Left ventricle myocardium inferior (tissue), 1 donor: ENCODE measurements at regions not wholly inside any gene's neighbourhood (a gene's known extent, or its start where the extent isn't known, plus 50 kb on each side); places are given as distances from the start of the nearest gene placed in this dataset.
"Not testable (repeated sequence)": the region's sequence is repeated elsewhere in the genome, so short reads cannot be mapped to it uniquely, and the experiment has no call there.

ENCODE experiments used
- DNase-seq: peaks from one replicate; pipeline ENCODE4 v3.0.0-alpha.2; 2020
- H3K27ac ChIP-seq: fragments of 200-600 bp; replicated peaks from 2 replicates; pipeline ENCODE4 v1.8.0; 2021
- H3K27me3 ChIP-seq: fragments of 200-600 bp; 2 replicates; pipeline ENCODE4 v1.8.0; 2021; ENCODE audit warnings: low read depth
- H3K36me3 ChIP-seq: fragments of 200-600 bp; 2 replicates; pipeline ENCODE4 v1.8.0; 2021
- H3K4me1 ChIP-seq: fragments of 200-600 bp; 2 replicates; pipeline ENCODE4 v1.8.0; 2021
- H3K4me3 ChIP-seq: fragments of 200-600 bp; 2 replicates; pipeline ENCODE4 v1.8.0; 2021; ENCODE audit warnings: mild to moderate bottlenecking, moderate library complexity
- H3K9me3 ChIP-seq: fragments of 200-600 bp; replicated peaks from 2 replicates; pipeline ENCODE4 v1.8.0; 2021
- intact Hi-C: fragments of 100-400 bp; cut with micrococcal nuclease; formaldehyde crosslinking; loops from one replicate; pipeline ENCODE4 v1.11.0; 2022
- TF ChIP-seq, protein P1 (sequence below): fragments of 200-600 bp; IDR thresholded peaks from 2 replicates; pipeline ENCODE4 v1.8.0; 2021; ENCODE audit warnings: antibody characterized with exemption, mild to moderate bottlenecking, borderline replicate concordance
- donor health status: DM: no; HTN: yes; CAD: no; lungs with severe emphysema.

DNA sequence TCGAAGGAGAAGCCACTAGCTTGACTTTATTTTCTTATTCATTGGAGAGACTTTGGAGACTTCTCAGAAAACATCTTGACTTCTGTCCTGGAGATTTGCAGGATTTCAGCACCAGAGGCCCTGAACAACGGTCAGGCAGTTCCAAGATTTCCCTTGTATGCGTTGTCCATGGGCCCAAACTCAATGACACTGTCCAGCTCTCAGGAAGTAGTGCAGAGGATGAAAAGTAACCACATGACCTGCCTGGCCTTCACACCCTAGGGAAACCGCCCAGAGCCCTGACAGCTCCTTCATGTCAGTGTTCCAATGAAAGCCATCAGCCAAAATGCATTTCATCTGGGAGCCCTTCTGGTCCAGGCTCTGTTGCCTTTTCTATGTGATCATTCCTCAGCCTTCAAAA lies 214.1 kb downstream of the BLID start:
- DNase-seq = no peak
- no peaks in the 10 kb centered on the region for H3K4me1 ChIP-seq
- H3K9me3 ChIP-seq = no peaks in the 10 kb centered on the region
- no peaks in the 10 kb centered on the region for H3K27me3 ChIP-seq
- no peak overlapping the region for H3K27ac ChIP-seq
- H3K36me3 ChIP-seq = no peaks in the 10 kb centered on the region
- no peak overlapping the region for H3K4me3 ChIP-seq
- intact Hi-C loops = no loop called here
- TF ChIP-seq, protein P1, sequence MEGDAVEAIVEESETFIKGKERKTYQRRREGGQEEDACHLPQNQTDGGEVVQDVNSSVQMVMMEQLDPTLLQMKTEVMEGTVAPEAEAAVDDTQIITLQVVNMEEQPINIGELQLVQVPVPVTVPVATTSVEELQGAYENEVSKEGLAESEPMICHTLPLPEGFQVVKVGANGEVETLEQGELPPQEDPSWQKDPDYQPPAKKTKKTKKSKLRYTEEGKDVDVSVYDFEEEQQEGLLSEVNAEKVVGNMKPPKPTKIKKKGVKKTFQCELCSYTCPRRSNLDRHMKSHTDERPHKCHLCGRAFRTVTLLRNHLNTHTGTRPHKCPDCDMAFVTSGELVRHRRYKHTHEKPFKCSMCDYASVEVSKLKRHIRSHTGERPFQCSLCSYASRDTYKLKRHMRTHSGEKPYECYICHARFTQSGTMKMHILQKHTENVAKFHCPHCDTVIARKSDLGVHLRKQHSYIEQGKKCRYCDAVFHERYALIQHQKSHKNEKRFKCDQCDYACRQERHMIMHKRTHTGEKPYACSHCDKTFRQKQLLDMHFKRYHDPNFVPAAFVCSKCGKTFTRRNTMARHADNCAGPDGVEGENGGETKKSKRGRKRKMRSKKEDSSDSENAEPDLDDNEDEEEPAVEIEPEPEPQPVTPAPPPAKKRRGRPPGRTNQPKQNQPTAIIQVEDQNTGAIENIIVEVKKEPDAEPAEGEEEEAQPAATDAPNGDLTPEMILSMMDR = no peak

DNA sequence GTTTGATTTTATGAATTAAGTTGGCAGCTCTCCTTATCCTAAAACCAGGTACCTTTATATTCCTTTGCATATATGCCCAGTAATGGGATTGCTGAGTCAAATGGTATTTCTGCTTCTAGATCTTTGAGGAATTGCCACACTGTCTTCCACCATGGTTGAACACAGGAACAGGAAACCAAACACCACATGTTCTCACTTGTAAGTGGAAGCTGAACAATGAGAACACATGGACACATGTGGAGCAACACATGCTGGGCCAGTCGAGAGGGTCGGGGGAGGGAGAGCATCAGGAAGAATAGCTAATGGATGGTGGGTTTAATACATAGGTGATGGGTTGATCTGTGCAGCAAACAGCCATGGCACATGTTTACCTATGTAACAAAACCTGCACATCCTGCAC lies 214.6 kb downstream of the BLID start:
- H3K27me3 ChIP-seq, intact Hi-C loops, H3K27ac ChIP-seq, H3K9me3 ChIP-seq, H3K36me3 ChIP-seq, DNase-seq, H3K4me1 ChIP-seq, H3K4me3 ChIP-seq: not testable (repeated sequence)

GRCh38 chr11:121899520-121899919 lies 216.5 kb downstream of the BLID start:
- H3K27me3 ChIP-seq = no peaks in the 10 kb centered on the region
- H3K27ac ChIP-seq = no peak overlapping the region
- H3K9me3 ChIP-seq = no peaks in the 10 kb centered on the region
- no peaks in the 10 kb centered on the region for H3K4me1 ChIP-seq
- DNase-seq = no peak
- TF ChIP-seq, protein P1 = no peak
- H3K36me3 ChIP-seq = no peaks in the 10 kb centered on the region
- intact Hi-C loops = no loop called here
- no peak overlapping the region for H3K4me3 ChIP-seq

GRCh38 chr11:121898903-121899302 lies 217.1 kb downstream of the BLID start:
- no peaks in the 10 kb centered on the region for H3K27me3 ChIP-seq
- TF ChIP-seq, protein P1 = no peak
- H3K9me3 ChIP-seq = no peaks in the 10 kb centered on the region
- H3K27ac ChIP-seq = no peak overlapping the region
- H3K36me3 ChIP-seq = no peaks in the 10 kb centered on the region
- no peak overlapping the region for H3K4me3 ChIP-seq
- no peaks in the 10 kb centered on the region for H3K4me1 ChIP-seq
- DNase-seq = no peak
- intact Hi-C loops = no loop called here

DNA sequence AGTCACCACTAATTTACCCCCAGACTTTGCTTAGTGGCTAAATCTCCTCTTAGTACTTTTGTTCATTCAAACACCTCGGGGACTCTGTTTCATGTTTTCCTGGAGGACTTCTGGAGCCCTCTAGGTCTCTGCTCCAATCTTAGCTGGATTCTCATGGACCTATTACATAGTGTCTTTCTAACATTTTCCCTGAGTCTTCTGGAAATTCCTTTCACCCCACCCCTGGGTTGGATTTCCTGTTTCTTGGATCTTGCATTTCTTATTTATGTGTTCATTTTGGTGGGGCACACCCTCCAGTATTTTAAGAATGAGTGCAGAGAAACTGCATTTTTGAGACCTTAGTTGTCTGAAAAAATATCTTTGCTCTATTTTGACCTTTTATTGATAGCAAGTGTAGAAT lies 220.1 kb downstream of the BLID start:
- peaks cover 16% of the 10 kb centered on the region for H3K4me1 ChIP-seq
- intact Hi-C loops = no loop called here
- H3K9me3 ChIP-seq = no peaks in the 10 kb centered on the region
- H3K4me3 ChIP-seq = no peak overlapping the region
- DNase-seq = no peak
- H3K27ac ChIP-seq = peak overlapping the region; percentile 16
- no peaks in the 10 kb centered on the region for H3K36me3 ChIP-seq
- TF ChIP-seq, protein P1 = no peak
- no peaks in the 10 kb centered on the region for H3K27me3 ChIP-seq

GRCh38 chr11:121894581-121894980 lies 221.4 kb downstream of the BLID start:
- TF ChIP-seq, protein P1 = no peak
- Histone ChIP-seq H3K9me3 (no peaks in the 10 kb centered on the region), H3K27ac (no peak overlapping the region), H3K4me1 (peaks cover 25% of the 10 kb centered on the region), H3K4me3 (no peak overlapping the region), H3K36me3 (no peaks in the 10 kb centered on the region), H3K27me3 (no peaks in the 10 kb centered on the region)
- DNase-seq = no peak
- intact Hi-C loops = no loop called here
